GM19468 (cell line): ENCODE measurements at regions not wholly inside any gene's neighbourhood (a gene's known extent, or its start where the extent isn't known, plus 50 kb on each side); places are given as distances from the start of the nearest gene placed in this dataset.

ENCODE experiments used
- ATAC-seq: cut with Tn5 transposase; IDR thresholded peaks from one replicate; pipeline ENCODE4 v1.9.1; 2021; ENCODE audit warnings: mild to moderate bottlenecking, moderate library complexity, moderate number of reproducible peaks; ENCODE audit not compliant: unreplicated experiment; ENCODE audit errors: extremely low read depth

GRCh38 chr12:25301798-25302197, 51.1 kb upstream of the KRAS start:
- ATAC-seq = no peak
